ENCODE measurements at regions not wholly inside any gene's neighbourhood (a gene's known extent, or its start where the extent isn't known, plus 50 kb on each side); places are given as distances from the start of the nearest gene placed in this dataset.

DNA sequence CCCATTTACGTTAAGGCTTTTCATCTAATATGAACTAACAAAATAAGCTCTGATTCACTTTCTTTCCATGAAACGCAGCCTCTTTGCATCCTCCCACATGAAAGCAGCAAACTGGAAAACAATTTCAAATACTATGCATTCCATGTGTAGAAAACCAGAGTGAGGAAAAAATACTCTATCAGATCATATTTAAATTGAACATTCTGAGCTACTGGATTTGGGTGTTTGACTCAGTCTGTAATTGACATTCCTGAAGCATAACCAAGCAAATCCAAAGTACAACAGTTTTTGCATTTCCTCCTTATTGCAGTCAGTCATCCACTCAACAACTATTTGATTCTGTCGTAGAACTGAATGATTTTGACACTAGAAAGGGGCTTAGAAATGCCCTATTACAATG, 399.1 kb upstream of the NMUR2 start:
- Histone ChIP-seq H3K9ac (replicated peaks in 1 of 4; ENCODE audit: extremely low read depth in 1 of 4, low read depth in 3 of 4, low read length in 3 of 4) (no peak overlapping the region), H3K4ac (replicated peaks; ENCODE audit: insufficient read length, low read depth, low read length) (no peak overlapping the region), H4K8ac (ENCODE audit: extremely low read depth, insufficient read depth, low read length) (no peak overlapping the region), H3K23me2 (ENCODE audit: low read depth, low read length) (no peaks in the 10 kb centered on the region), H2BK120ac (replicated peaks; ENCODE audit: low read depth, low read length) (no peak overlapping the region), H2BK15ac (ENCODE audit: low read length) (no peak overlapping the region), H3K4me3 (ENCODE audit: extremely low read depth in 1 of 4, insufficient read depth in 2 of 4, low read depth in 3 of 4, low read length in 4 of 4) (no peak overlapping the region), H2AK5ac (ENCODE audit: low read depth, low read length) (no peak overlapping the region), H3K56ac (replicated peaks; ENCODE audit: insufficient read length, low read depth, low read length) (no peak overlapping the region), H4K20me1 (replicated peaks in 1 of 2; ENCODE audit: control insufficient read depth in 1 of 2, insufficient read depth in 2 of 2, low read length in 2 of 2) (no peaks in the 10 kb centered on the region), H4K91ac (replicated peaks; ENCODE audit: insufficient read length, low read length) (no peak overlapping the region), H2BK12ac (ENCODE audit: low read depth, low read length) (no peak overlapping the region), H3K4me1 (replicated peaks in 1 of 4; ENCODE audit: control insufficient read depth in 3 of 4, insufficient read depth in 4 of 4, low read length in 3 of 4) (no peaks in the 10 kb centered on the region), H2BK20ac (ENCODE audit: low read length) (no peak overlapping the region), H2BK5ac (ENCODE audit: low read depth, low read length) (no peak overlapping the region), H3K4me2 (ENCODE audit: insufficient read depth in 1 of 2, low read depth in 2 of 2, low read length in 2 of 2) (no peak overlapping the region), H4K5ac (ENCODE audit: insufficient read length, low read depth, low read length) (no peak overlapping the region), H3K23ac (ENCODE audit: insufficient read length) (no peak overlapping the region), H2AFZ (ENCODE audit: low read length) (no peak overlapping the region), H3K36me3 (ENCODE audit: control insufficient read depth in 2 of 4, insufficient read depth in 4 of 4, low read length in 3 of 4) (no peaks in the 10 kb centered on the region), H3K79me2 (ENCODE audit: control insufficient read depth in 1 of 2, insufficient read depth in 2 of 2, low read length in 2 of 2) (no peaks in the 10 kb centered on the region), H3K27ac (ENCODE audit: low read depth, low read length) (no peak overlapping the region), H3K18ac (ENCODE audit: extremely low read depth, low read length) (no peak overlapping the region), H3K14ac (ENCODE audit: insufficient read length) (no peak overlapping the region), H3K79me1 (ENCODE audit: low read depth, low read length) (no peaks in the 10 kb centered on the region), H3K9me3 (ENCODE audit: insufficient read depth in 2 of 2, low read depth in 1 of 2, low read length in 1 of 2) (no peaks in the 10 kb centered on the region), H3K27me3 (replicated peaks in 1 of 4; ENCODE audit: control insufficient read depth in 3 of 4, extremely low read depth in 1 of 4, insufficient read depth in 3 of 4, low read length in 3 of 4) (no peaks in the 10 kb centered on the region)
- FAIRE-seq (no peak), DNase-seq (ENCODE audit: low read depth in 1 of 2, low spot score in 2 of 2) (no peak)
- ChIA-PET POLR2A (ENCODE audit: partially characterized antibody) (no interaction called here), CTCF (ENCODE audit: partially characterized antibody) (no interaction called here)
- 86% methylated on average over 3 of the region's 3 CpGs; no CpG with 5 or more reads in 1 of the 2 experiments for WGBS, 2 experiments (ENCODE audit: extremely low coverage in 1 of 2, insufficient coverage in 1 of 2, insufficient read length in 1 of 2, insufficient replicate concordance in 2 of 2, low coverage in 1 of 2, low lambda C conversion rate in 2 of 2, missing lambda C conversion rate in 1 of 2)
- TF ChIP-seq POLR2AphosphoS5 (IDR thresholded peaks at IDR 0.05; ENCODE audit: low read depth, low read length) (no peak), EZH2 (IDR thresholded peaks at IDR 0.05; ENCODE audit: low read depth, low read length, severe bottlenecking) (no peak), TCF12 (IDR thresholded peaks at IDR 0.05; ENCODE audit: low read depth, low read length) (no peak), HDAC2 (IDR thresholded peaks at IDR 0.05; ENCODE audit: borderline replicate concordance in 1 of 2, low read depth in 2 of 2, low read length in 2 of 2) (no peak), GTF2F1 (IDR thresholded peaks at IDR 0.05; ENCODE audit: borderline replicate concordance, low read depth, low read length) (no peak), TEAD4 (IDR thresholded peaks at IDR 0.05; ENCODE audit: low read depth, low read length) (no peak), YY1 (IDR thresholded peaks at IDR 0.05; ENCODE audit: low read depth, low read length) (no peak)
